ENCODE measurements at regions not wholly inside any gene's neighbourhood (a gene's known extent, or its start where the extent isn't known, plus 50 kb on each side); places are given as distances from the start of the nearest gene placed in this dataset.
"Not testable (repeated sequence)": the region's sequence is repeated elsewhere in the genome, so short reads cannot be mapped to it uniquely, and the experiment has no call there.

- no peak for DNase-seq
- no peaks in the 10 kb centered on the region for H3K27me3 ChIP-seq
- no peak overlapping the region for H3K4me3 ChIP-seq
- H3K36me3 ChIP-seq: no peaks in the 10 kb centered on the region
- intact Hi-C loops (cut with DNase I): no loop called here
- H3K4me1 ChIP-seq: no peaks in the 10 kb centered on the region
- no peak overlapping the region for H3K27ac ChIP-seq
- TF ChIP-seq CTCF (IDR thresholded peaks at IDR 0.05) (no peak), POLR2A (IDR thresholded peaks at IDR 0.05) (no peak)
- no peaks in the 10 kb centered on the region for H3K9me3 ChIP-seq
Measured at GRCh38 chr18:14939141-14939540, 191.2 kb downstream of the ANKRD30B start.

GRCh38 chr18:14940106-14940505 lies 192.1 kb downstream of the ANKRD30B start:
- H3K36me3 ChIP-seq; DNase-seq; H3K4me1 ChIP-seq; intact Hi-C loops (cut with DNase I); H3K9me3 ChIP-seq; H3K27ac ChIP-seq; H3K27me3 ChIP-seq; H3K4me3 ChIP-seq: not testable (repeated sequence)
- WGBS, 2 donors: 71 to 73% methylated on average over 2 to 5 of the region's 6 CpGs

- intact Hi-C loops (cut with DNase I): no loop called here
- WGBS, 2 donors: 36 to 55% methylated on average over 2 of the region's 2 CpGs
- TF ChIP-seq CTCF (IDR thresholded peaks at IDR 0.05) (no peak), POLR2A (IDR thresholded peaks at IDR 0.05) (no peak)
- H3K36me3 ChIP-seq: no peaks in the 10 kb centered on the region
- no peaks in the 10 kb centered on the region for H3K4me1 ChIP-seq
- no peak overlapping the region for H3K4me3 ChIP-seq
- no peaks in the 10 kb centered on the region for H3K27me3 ChIP-seq
- H3K9me3 ChIP-seq: no peaks in the 10 kb centered on the region
- DNase-seq: no peak
- no peak overlapping the region for H3K27ac ChIP-seq
Measured at GRCh38 chr18:14940735-14941134, 192.8 kb downstream of the ANKRD30B start.

- Histone ChIP-seq H3K9me3 (no peaks in the 10 kb centered on the region), H3K4me3 (no peak overlapping the region), H3K36me3 (no peaks in the 10 kb centered on the region), H3K4me1 (no peaks in the 10 kb centered on the region), H3K27ac (no peak overlapping the region), H3K27me3 (no peaks in the 10 kb centered on the region)
- no peak for TF ChIP-seq POLR2A (IDR thresholded peaks at IDR 0.05)
- TF ChIP-seq CTCF (IDR thresholded peaks at IDR 0.05): no peak
- DNase-seq: no peak
- WGBS, 2 donors: 44 to 63% methylated on average over 3 to 4 of the region's 5 CpGs
- intact Hi-C loops (cut with DNase I): no loop called here
Measured at GRCh38 chr18:14941256-14941655, 193.3 kb downstream of the ANKRD30B start.

- no peaks in the 10 kb centered on the region for H3K27me3 ChIP-seq
- H3K27ac ChIP-seq: no peak overlapping the region
- intact Hi-C loops (cut with DNase I): no loop called here
Measured at GRCh38 chr18:14941792-14942191, 193.8 kb downstream of the ANKRD30B start.

More at GRCh38 chr18:14941792-14942191, 193.8 kb downstream of the ANKRD30B start:
- Histone ChIP-seq H3K36me3 (no peaks in the 10 kb centered on the region), H3K4me1 (no peaks in the 10 kb centered on the region), H3K9me3 (no peaks in the 10 kb centered on the region), H3K4me3 (no peak overlapping the region)
- TF ChIP-seq POLR2A (IDR thresholded peaks at IDR 0.05) (no peak), CTCF (IDR thresholded peaks at IDR 0.05) (no peak)
- no peak for DNase-seq
- WGBS, 2 donors: 16 to 17% methylated on average over 3 of the region's 3 CpGs

Measured in esophagus squamous epithelium (tissue), 5 donors.